22Rv1 (cell line): ENCODE measurements at regions not wholly inside any gene's neighbourhood (a gene's known extent, or its start where the extent isn't known, plus 50 kb on each side); places are given as distances from the start of the nearest gene placed in this dataset.

Source experiments
- CTCF ChIP-seq: fragments of 450-650 bp; IDR thresholded peaks from 2 replicates; pipeline ENCODE4 v1.5.1; 2017; ENCODE audit warnings: mild to moderate bottlenecking
- ZFX ChIP-seq: fragments of 450-650 bp; IDR thresholded peaks from 2 replicates; pipeline ENCODE4 v1.6.1; 2017; ENCODE audit warnings: antibody characterized with exemption, borderline replicate concordance

- TF ChIP-seq CTCF = no peak
- TF ChIP-seq ZFX = no peak
Measured at GRCh38 chr3:36229496-36229895, 150.8 kb upstream of the STAC start.
